HCT116 (cell line): ENCODE measurements at regions not wholly inside any gene's neighbourhood (a gene's known extent, or its start where the extent isn't known, plus 50 kb on each side); places are given as distances from the start of the nearest gene placed in this dataset.

Experiments used
- ATAC-seq: fragments of 200-7000 bp; cut with Tn5 transposase; 2 replicates; pipeline ENCODE4 v1.9.1; 2020; ENCODE audit warnings: mild to moderate bottlenecking, moderate library complexity
- BruUV-seq: library from RNA; stranded (reverse); fragments of 400-500 nt; replicated peaks from 2 replicates; lab custom pipeline; 2021; lab: Mats Ljungman, UMichigan
- CTCF ChIA-PET: fragments of 300-600 bp; sonication (Branson Sonifier 250); formaldehyde crosslinking; loops from one replicate; lab custom pipeline; 2021; ENCODE audit warnings: antibody characterized with exemption; lab: Charles Lee
- POLR2A ChIA-PET: fragments of 300-600, 350-600 bp; sonication (Branson Sonifier 250); formaldehyde crosslinking; loops from one replicate; lab custom pipeline; 2021; ENCODE audit warnings: antibody characterized with exemption; lab: Charles Lee
- RAD21 ChIA-PET, 2 experiments: fragments of 300-600 bp; sonication (Branson Sonifier 250); formaldehyde crosslinking; loops; one replicate each; lab custom pipeline; 2023; ENCODE audit warnings: low total read pairs in 2 of 2; ENCODE audit not compliant: uncharacterized antibody in 2 of 2, unreplicated experiment in 2 of 2, low non-redundant PET in 1 of 2; lab: Charles Lee
- DNase-seq: peaks from one replicate; pipeline ENCODE4 v3.0.0-alpha.2; 2010; ENCODE audit warnings: low read depth, low spot score
- H2AFZ ChIP-seq: fragments of 200-600 bp; shearing (Covaris generic), sonication (generic); 2 replicates; pipeline ENCODE4 v1.6.1; 2017; ENCODE audit warnings: low read depth, mixed run types, mixed read lengths, antibody characterized with exemption, low read length; ENCODE audit not compliant: poor library complexity, severe bottlenecking
- H3K27ac ChIP-seq: 2 replicates; pipeline ENCODE4 v1.5.1; 2012; ENCODE audit warnings: low read depth, low read length
- H3K27me3 ChIP-seq: fragments of 200-600 bp; sonication (generic); 2 replicates; pipeline ENCODE4 v1.6.1; 2016; ENCODE audit warnings: mixed run types, low read length, mixed read lengths; ENCODE audit not compliant: insufficient read depth
- H3K36me3 ChIP-seq, 2 experiments: fragments of 200-500 bp in 1 of 2; fragments of 200-600 bp in 1 of 2; sonication (Bioruptor generic) in 1 of 2; sonication (generic) in 1 of 2; 2 replicates each; pipeline versions ENCODE4 v1.5.1 to v1.6.1; 2014 to 2016; ENCODE audit warnings: low read length in 2 of 2, inconsistent platforms in 1 of 2, mixed read lengths in 1 of 2, mixed run types in 1 of 2; ENCODE audit not compliant: insufficient read depth in 2 of 2, control insufficient read depth in 1 of 2
- H3K4me1 ChIP-seq, 2 experiments: fragments of 200-600 bp in 1 of 2; sonication (generic) in 1 of 2; 2 replicates each; pipeline versions ENCODE4 v1.5.1 to v1.6.1; 2012 to 2017; ENCODE audit warnings: low read length in 2 of 2, inconsistent platforms in 1 of 2, mild to moderate bottlenecking in 1 of 2, mixed read lengths in 1 of 2, mixed run types in 1 of 2, moderate library complexity in 1 of 2; ENCODE audit not compliant: insufficient read depth in 2 of 2, control insufficient read depth in 1 of 2
- H3K4me2 ChIP-seq: fragments of 200-600 bp; sonication (generic); 2 replicates; pipeline ENCODE4 v1.6.1; 2017; ENCODE audit warnings: mixed run types, low read length, mixed read lengths
- H3K4me3 ChIP-seq, 2 experiments: fragments of 200-600 bp in 1 of 2; sonication (generic) in 1 of 2; replicated peaks in 1 of 2; 2 replicates each; pipeline ENCODE4 v1.5.1; 2011 to 2016; ENCODE audit warnings: low read length in 2 of 2, control low read depth in 1 of 2, low read depth in 1 of 2, mild to moderate bottlenecking in 1 of 2, mixed read lengths in 1 of 2, mixed run types in 1 of 2
- H3K79me2 ChIP-seq: fragments of 200-600 bp; sonication (generic); 2 replicates; pipeline ENCODE4 v1.6.1; 2017; ENCODE audit warnings: mild to moderate bottlenecking, mixed run types, low read length, moderate library complexity, mixed read lengths; ENCODE audit not compliant: insufficient read depth
- H3K9ac ChIP-seq: fragments of 200-600 bp; sonication (generic); 2 replicates; pipeline ENCODE4 v1.6.1; 2016; ENCODE audit warnings: low read length, mixed read lengths
- H3K9me2 ChIP-seq: fragments of 200-600 bp; sonication (generic), shearing (Covaris generic); 2 replicates; pipeline ENCODE4 v1.6.1; 2017; ENCODE audit warnings: mixed run types, mild to moderate bottlenecking, moderate library complexity; ENCODE audit not compliant: insufficient read depth
- H3K9me3 ChIP-seq, 2 experiments: fragments of 200-500 bp in 1 of 2; fragments of 200-600 bp in 1 of 2; sonication (Bioruptor generic) in 1 of 2; sonication (generic) in 1 of 2; 2 replicates each; pipeline ENCODE4 v1.6.1; 2014 to 2017; ENCODE audit warnings: low read length in 2 of 2, mixed read lengths in 2 of 2, inconsistent platforms in 1 of 2, low read depth in 1 of 2, mild to moderate bottlenecking in 1 of 2, mixed run types in 1 of 2, moderate library complexity in 1 of 2; ENCODE audit not compliant: control insufficient read depth in 1 of 2, insufficient read depth in 1 of 2
- H4K20me1 ChIP-seq: fragments of 200-600 bp; sonication (generic), shearing (Covaris generic); 2 replicates; pipeline ENCODE4 v1.6.1; 2017; ENCODE audit warnings: mixed run types, mild to moderate bottlenecking, moderate library complexity; ENCODE audit not compliant: insufficient read depth
- ATF3 ChIP-seq: IDR thresholded peaks from 2 replicates; pipeline ENCODE4 v1.6.1; 2012
- CBX3 ChIP-seq: IDR thresholded peaks from 2 replicates; pipeline ENCODE4 v1.6.1; 2012; ENCODE audit warnings: low read depth
- CTCF ChIP-seq, 3 experiments: fragments of 200-600 bp in 1 of 3; sonication (generic) in 1 of 3; IDR thresholded peaks in 2 of 3; conservative IDR thresholded peaks in 1 of 3; 2 replicates each; pipeline ENCODE4 v1.5.1; 2012 to 2017; ENCODE audit warnings: low read depth in 2 of 3, low read length in 2 of 3, antibody characterized with exemption in 1 of 3, borderline replicate concordance in 1 of 3, control low read depth in 1 of 3, mild to moderate bottlenecking in 1 of 3, mixed read lengths in 1 of 3, mixed run types in 1 of 3, moderate library complexity in 1 of 3; ENCODE audit not compliant: insufficient read depth in 1 of 3
- EGR1 ChIP-seq: IDR thresholded peaks from 2 replicates; pipeline ENCODE4 v1.6.1; 2012; ENCODE audit warnings: low read depth
- EZH2 ChIP-seq: fragments of 200-600 bp; sonication (generic); IDR thresholded peaks from 2 replicates; pipeline ENCODE4 v1.6.1; 2017; ENCODE audit warnings: antibody characterized with exemption, mixed run types
- EZH2phosphoT487 ChIP-seq: fragments of 200-600 bp; IDR thresholded peaks from 2 replicates; pipeline ENCODE4 v1.6.1; 2018; ENCODE audit warnings: antibody characterized with exemption, borderline replicate concordance
- JUND ChIP-seq: IDR thresholded peaks from 2 replicates; pipeline ENCODE4 v1.6.1; 2012
- POLR2A ChIP-seq: IDR thresholded peaks from 2 replicates; pipeline ENCODE4 v1.7.0; 2011; ENCODE audit warnings: borderline replicate concordance; ENCODE audit not compliant: insufficient read depth, insufficient read length; ENCODE audit errors: extremely low read depth
- RAD21 ChIP-seq: IDR thresholded peaks from 2 replicates; pipeline ENCODE4 v1.6.1; 2012; ENCODE audit warnings: low read depth, mild to moderate bottlenecking
- SIN3A ChIP-seq: IDR thresholded peaks from 2 replicates; pipeline ENCODE4 v1.6.1; 2012; ENCODE audit warnings: low read depth
- SP1 ChIP-seq: IDR thresholded peaks from 2 replicates; pipeline ENCODE4 v1.6.1; 2012; ENCODE audit warnings: low read depth
- SRF ChIP-seq: IDR thresholded peaks from 2 replicates; pipeline ENCODE4 v1.6.1; 2012; ENCODE audit warnings: low read depth
- TCF7L2 ChIP-seq: IDR thresholded peaks from 2 replicates; pipeline ENCODE4 v1.7.0; 2011; ENCODE audit warnings: borderline replicate concordance, inconsistent platforms; ENCODE audit not compliant: insufficient read depth, insufficient read length; ENCODE audit errors: extremely low read depth
- ZFX ChIP-seq: fragments of 450-650 bp; IDR thresholded peaks from 2 replicates; pipeline ENCODE4 v1.6.1; 2017
- intact Hi-C: fragments of 100-400 bp; cut with micrococcal nuclease; formaldehyde crosslinking; loops from 2 replicates; pipeline ENCODE4 v1.10.0; 2022
- TF ChIP-seq, protein P1 (sequence below): IDR thresholded peaks from 2 replicates; pipeline ENCODE4 v1.6.1; 2011; ENCODE audit warnings: mild to moderate bottlenecking, low read length, moderate library complexity; ENCODE audit not compliant: insufficient replicate concordance; ENCODE audit errors: extremely low read depth

GRCh38 chr3:59658274-59658673 is 608.4 kb upstream of the CFAP20DC start:
- H3K4me1 ChIP-seq, result no peaks in the 10 kb centered on the region
- no peak overlapping the region for H3K27ac ChIP-seq
- H3K79me2 ChIP-seq, result no peaks in the 10 kb centered on the region
- no peak overlapping the region for H3K9ac ChIP-seq
- BruUV-seq, result no TSS peak
- DNase-seq, result no peak
- no peak overlapping the region for H3K4me2 ChIP-seq
- H3K9me2 ChIP-seq, result no peaks in the 10 kb centered on the region
- no peak overlapping the region for H2AFZ ChIP-seq
- CTCF ChIA-PET, result no interaction called here
- no peak overlapping the region for H3K4me3 ChIP-seq
- TF ChIP-seq JUND (no peak), SIN3A (no peak), CBX3 (no peak)
- no peak for ATAC-seq
- no peaks in the 10 kb centered on the region for H3K36me3 ChIP-seq
- peaks cover 22% of the 10 kb centered on the region; the same call in 1 of the 2 replicates for H3K27me3 ChIP-seq
- intact Hi-C loops, result no loop called here
- RAD21 ChIA-PET, result interaction anchor here in 1 of 2 experiments (0.7 kb wide), 1 partner anchor 57 kb away, joined by 5 read pairs; no protein-coding TSS in a partner anchor
- H4K20me1 ChIP-seq, result no peaks in the 10 kb centered on the region
- POLR2A ChIA-PET, result no interaction called here
- H3K9me3 ChIP-seq, result no peaks in the 10 kb centered on the region

- BruUV-seq, result no TSS peak
- Histone ChIP-seq H2AFZ (no peak overlapping the region), H3K36me3 (no peaks in the 10 kb centered on the region), H3K9ac (no peak overlapping the region), H3K4me3 (no peak overlapping the region), H3K4me2 (no peak overlapping the region), H3K27ac (no peak overlapping the region), H3K9me2 (no peaks in the 10 kb centered on the region), H3K9me3 (no peaks in the 10 kb centered on the region), H3K4me1 (no peaks in the 10 kb centered on the region), H3K27me3 (peaks cover 17% of the 10 kb centered on the region; the same call in 1 of the 2 replicates), H4K20me1 (no peaks in the 10 kb centered on the region), H3K79me2 (no peaks in the 10 kb centered on the region)
- intact Hi-C loops, result no loop called here
- RAD21 ChIA-PET, result no interaction called here
- ATAC-seq (no peak), DNase-seq (no peak)
- POLR2A ChIA-PET, result no interaction called here
- CTCF ChIA-PET, result interaction anchor here (0.7 kb wide), 1 partner anchor 80 kb away, joined by 3 read pairs; no protein-coding TSS in a partner anchor
- TF ChIP-seq EZH2phosphoT487 (no peak), POLR2A (no peak), SRF (no peak), JUND (no peak), TCF7L2 (no peak), SIN3A (no peak), RAD21 (no peak), ZFX (no peak), CTCF (IDR thresholded peaks at IDR 0.05 in 2 of 3, conservative IDR thresholded peaks at IDR 0.05 in 1 of 3; ENCODE audit: borderline replicate concordance in 1 of 3, insufficient read depth in 1 of 3, low read depth in 2 of 3, low read length in 2 of 3) (no peak), ATF3 (no peak), EGR1 (no peak), SP1 (no peak), EZH2 (no peak)
- TF ChIP-seq, protein P1, sequence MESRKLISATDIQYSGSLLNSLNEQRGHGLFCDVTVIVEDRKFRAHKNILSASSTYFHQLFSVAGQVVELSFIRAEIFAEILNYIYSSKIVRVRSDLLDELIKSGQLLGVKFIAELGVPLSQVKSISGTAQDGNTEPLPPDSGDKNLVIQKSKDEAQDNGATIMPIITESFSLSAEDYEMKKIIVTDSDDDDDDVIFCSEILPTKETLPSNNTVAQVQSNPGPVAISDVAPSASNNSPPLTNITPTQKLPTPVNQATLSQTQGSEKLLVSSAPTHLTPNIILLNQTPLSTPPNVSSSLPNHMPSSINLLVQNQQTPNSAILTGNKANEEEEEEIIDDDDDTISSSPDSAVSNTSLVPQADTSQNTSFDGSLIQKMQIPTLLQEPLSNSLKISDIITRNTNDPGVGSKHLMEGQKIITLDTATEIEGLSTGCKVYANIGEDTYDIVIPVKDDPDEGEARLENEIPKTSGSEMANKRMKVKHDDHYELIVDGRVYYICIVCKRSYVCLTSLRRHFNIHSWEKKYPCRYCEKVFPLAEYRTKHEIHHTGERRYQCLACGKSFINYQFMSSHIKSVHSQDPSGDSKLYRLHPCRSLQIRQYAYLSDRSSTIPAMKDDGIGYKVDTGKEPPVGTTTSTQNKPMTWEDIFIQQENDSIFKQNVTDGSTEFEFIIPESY, result no peak
Observed at GRCh38 chr3:59655418-59656015, 605.7 kb upstream of the CFAP20DC start.
